ENCODE measurements at regions not wholly inside any gene's neighbourhood (a gene's known extent, or its start where the extent isn't known, plus 50 kb on each side); places are given as distances from the start of the nearest gene placed in this dataset.
"Not testable (repeated sequence)": the region's sequence is repeated elsewhere in the genome, so short reads cannot be mapped to it uniquely, and the experiment has no call there.

GRCh38 chr5:44756097-44756496 is 52.6 kb upstream of the MRPS30 start:
- not testable (repeated sequence) for DNase-seq (ENCODE audit: low spot score)

- no peak for DNase-seq (ENCODE audit: low spot score)
These were observed 61.4 kb upstream of the MRPS30 start for GRCh38 chr5:44747396-44747795.

GRCh38 chr5:44740660-44741059 is 68.1 kb upstream of the MRPS30 start:
- no peak for DNase-seq (ENCODE audit: low spot score)

- no peak for DNase-seq (ENCODE audit: low spot score)
These were observed 79.2 kb upstream of the MRPS30 start for GRCh38 chr5:44729536-44729935.

- DNase-seq (ENCODE audit: low spot score) = no peak
These were observed 81.6 kb upstream of the MRPS30 start for GRCh38 chr5:44727100-44727499.

- DNase-seq (ENCODE audit: low spot score) = no peak
These were observed 88.9 kb upstream of the MRPS30 start for GRCh38 chr5:44719856-44720255.

DNA sequence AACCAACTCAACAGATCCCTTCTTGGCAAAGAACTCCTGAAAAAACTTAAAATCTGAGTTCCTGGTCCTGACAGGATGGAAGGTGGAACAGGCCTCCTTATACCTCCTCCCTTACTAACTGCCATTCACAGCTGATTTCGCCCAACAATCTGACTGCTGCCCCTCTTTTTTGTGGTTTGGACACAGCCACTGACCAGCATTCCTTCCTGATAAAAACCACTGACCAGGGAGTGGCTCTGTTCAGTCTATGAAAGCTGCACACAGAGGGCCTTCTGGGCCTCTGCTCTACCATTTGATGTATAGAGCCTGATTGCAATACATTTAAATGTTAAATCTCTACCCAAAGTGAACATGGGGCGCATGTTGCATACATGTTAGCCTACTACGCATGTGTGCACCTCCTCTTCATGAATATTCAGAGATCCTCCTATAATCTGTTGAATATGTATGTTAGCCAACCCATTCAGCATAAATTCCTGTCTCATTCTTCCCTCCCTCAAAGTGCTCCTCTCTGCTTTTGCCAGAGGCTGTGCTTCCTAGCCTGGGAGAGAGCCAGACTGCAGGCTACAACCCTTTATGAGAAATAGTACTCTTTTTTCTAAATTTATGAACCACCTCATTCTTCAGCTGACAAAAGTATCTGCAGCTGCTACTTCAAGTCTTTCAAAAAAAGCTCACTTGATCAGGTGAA is 93.7 kb upstream of the MRPS30 start:
- no peak for DNase-seq (ENCODE audit: low spot score)

GRCh38 chr5:44713446-44713845 is 95.3 kb upstream of the MRPS30 start:
- DNase-seq (ENCODE audit: low spot score) = no peak

DNA sequence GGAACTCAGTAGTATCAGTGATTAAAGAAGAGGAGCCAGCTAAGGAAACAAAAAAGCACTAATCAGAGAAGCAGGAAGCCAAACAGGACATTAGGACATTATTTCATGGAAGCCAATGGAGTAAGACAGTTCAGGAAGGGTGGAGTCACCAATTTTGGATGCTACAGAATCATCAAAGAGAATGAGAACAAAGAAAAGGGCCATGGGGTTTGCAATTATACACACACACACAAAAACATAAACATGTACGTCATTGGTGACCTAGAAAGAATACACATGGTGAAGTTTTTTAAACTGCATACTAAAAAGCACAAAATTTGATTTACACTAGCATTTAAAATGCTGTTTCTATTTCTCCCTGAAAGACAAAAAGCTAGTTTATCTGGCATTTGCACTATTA is 96.8 kb upstream of the MRPS30 start:
- no peak for DNase-seq (ENCODE audit: low spot score)

- no peak for DNase-seq (ENCODE audit: low spot score)
These were observed 100.1 kb upstream of the MRPS30 start for GRCh38 chr5:44708602-44709001.

GRCh38 chr5:44707721-44708120 is 101.0 kb upstream of the MRPS30 start:
- no peak for DNase-seq (ENCODE audit: low spot score)

DNA sequence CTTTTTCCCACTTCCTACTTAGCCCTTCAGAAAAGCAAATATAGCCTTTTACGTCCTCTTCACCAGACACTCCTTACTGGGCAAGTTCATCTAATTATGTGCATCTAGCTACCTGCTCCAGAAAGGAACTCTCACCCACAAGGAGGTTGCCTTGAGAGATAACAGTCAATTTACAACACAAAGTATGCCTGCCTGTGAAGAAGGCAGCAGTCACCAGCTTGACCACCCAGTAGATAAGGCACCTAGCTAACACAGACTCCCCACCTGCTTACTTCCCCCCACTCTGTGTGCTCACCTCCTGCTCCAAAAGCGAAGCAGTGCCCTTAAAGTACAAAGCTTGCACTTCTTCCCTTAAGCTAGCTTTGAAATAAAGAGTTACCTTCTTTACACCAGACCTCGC is 111.7 kb upstream of the MRPS30 start:
- no peak for DNase-seq (ENCODE audit: low spot score)

- no peak for DNase-seq (ENCODE audit: low spot score)
These were observed 113.5 kb upstream of the MRPS30 start for GRCh38 chr5:44695259-44695658.

GRCh38 chr5:44691802-44692201 is 116.9 kb upstream of the MRPS30 start:
- no peak for DNase-seq (ENCODE audit: low spot score)

DNA sequence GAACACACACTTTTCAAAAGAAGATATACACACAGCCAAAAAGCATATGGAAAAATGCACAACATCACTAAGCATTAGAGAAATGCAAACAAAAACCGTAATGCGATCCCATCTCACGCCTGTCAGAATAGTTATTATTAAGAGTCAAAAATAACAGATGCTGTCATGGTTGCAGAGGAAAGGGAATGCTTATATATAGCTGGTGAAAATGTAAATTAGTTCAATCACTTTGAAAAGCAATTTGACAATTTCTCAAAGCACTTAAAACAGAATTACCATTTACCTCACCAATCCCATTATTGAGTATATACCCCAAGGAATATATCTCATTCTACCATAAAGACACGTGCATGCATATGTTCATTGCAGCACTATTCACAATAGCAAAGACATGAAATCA is 126.8 kb upstream of the MRPS30 start:
- DNase-seq (ENCODE audit: low spot score) = no peak

GRCh38 chr5:44679214-44679613 is 129.5 kb upstream of the MRPS30 start:
- no peak for DNase-seq (ENCODE audit: low spot score)

DNA sequence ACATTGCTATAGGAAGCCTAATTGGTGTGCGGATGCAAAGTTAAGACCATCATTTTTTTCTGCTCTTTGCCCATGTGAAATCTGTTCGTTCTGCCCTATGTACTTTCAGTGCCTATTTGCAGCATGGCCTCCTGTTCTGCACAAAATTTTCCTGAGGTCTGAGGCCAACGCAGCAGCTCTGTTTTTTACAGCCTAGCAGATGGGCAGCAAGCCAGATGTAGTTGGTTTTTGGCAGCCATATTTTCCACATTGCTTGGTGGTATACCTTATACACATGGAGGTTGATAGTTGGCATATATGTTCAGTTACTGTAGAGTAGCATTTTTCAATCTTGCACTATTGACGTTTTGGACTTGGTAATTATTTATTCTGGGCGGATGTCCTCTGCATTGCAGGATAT is 133.5 kb upstream of the MRPS30 start:
- DNase-seq (ENCODE audit: low spot score) = no peak

- DNase-seq (ENCODE audit: low spot score) = no peak
These were observed 134.3 kb upstream of the MRPS30 start for GRCh38 chr5:44674461-44674860.

- not testable (repeated sequence) for DNase-seq (ENCODE audit: low spot score)
These were observed 140.3 kb upstream of the MRPS30 start for GRCh38 chr5:44668471-44668870.

DNA sequence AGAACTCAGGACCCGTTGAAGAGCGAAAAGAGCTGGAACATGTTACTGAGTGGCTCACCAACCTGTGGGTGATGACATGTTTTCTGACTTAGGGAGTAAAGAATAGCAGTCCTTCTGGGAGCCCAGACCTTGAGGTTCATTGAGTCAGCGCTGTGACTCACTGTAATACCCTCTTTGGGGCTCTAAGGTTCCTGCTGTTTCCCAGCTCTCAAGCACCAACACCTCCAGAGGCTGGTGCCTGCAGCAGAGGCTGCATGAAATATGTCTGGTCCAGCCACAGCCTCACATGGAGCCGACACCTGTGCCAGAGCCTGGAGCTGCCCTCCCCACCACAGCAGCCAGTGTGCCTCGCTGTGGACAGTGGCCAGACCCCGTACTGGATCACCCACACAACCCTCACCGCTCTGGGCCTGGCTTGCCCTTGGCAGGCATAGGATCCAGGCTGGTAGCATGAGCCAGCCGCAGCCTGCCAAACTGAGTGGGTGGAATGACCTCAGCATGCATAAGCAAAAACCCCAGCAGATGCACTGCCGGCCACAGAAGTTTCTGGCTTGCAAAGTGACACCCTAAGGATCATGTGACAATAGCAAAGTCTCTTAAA is 143.5 kb upstream of the MRPS30 start:
- DNase-seq (ENCODE audit: low spot score) = no peak

DNA sequence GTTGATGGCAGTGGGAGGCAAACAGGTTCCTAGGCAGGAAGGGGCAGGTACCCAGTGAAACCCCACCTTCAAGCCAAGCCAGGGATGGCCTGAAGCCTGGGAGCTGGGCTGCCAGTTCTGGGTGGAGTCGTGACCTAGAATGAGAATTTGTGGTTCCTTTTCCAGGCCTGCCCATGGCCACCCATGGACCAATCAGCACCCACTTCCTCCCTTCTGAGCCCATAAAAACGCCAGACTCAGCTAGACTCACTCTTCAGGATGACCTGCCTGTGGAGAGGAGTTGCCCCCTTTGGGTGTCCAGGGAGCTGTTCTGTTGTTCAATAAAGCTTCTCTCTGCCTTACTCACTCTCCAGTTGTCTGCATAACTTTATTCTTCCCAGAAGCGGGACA is 144.0 kb upstream of the MRPS30 start:
- no peak for DNase-seq (ENCODE audit: low spot score)

DNA sequence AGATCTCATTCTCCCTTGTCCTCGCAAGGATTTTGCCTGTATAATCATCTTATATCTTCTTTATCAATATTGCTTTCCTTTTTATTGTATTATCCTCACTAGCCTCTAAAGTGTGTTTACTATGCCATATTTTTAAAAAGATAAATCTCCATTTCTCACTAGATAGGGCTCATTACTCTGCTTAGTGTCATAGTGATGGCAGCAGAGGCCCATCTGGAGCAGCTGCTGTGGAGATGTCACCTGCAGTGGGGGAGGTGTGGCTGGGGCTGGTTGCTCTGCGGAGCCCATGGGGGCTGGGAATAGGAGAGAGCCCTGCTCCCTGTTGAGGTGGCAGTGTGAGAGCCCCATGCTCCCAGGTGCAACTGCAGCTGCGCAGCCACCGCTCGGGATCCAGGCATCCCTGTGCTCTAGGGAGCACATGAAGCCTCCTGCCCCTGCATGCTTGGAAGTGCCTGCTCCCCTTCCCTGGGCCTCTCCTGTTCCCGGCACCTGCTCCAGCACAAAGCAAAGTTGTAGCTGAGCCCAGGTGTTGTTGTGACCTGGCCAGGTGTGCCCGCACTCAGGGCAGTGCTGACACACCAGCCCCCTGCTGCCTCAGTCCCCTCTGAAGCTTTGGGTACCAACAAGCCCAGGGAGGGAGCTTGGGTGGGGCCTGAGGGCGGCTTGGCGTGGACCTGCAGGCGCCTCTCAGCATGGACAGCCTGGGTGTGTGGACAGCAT is 144.6 kb upstream of the MRPS30 start:
- DNase-seq (ENCODE audit: low spot score) = no peak

GRCh38 chr5:44661851-44662250 is 146.9 kb upstream of the MRPS30 start:
- DNase-seq (ENCODE audit: low spot score) = no peak

Data from mucosa of gallbladder (tissue), 1 donor.